GM23338 (cell line): ENCODE measurements at regions not wholly inside any gene's neighbourhood (a gene's known extent, or its start where the extent isn't known, plus 50 kb on each side); places are given as distances from the start of the nearest gene placed in this dataset. TPM values are rescaled to one million over a fixed set of nuclear protein-coding genes. Genes with fewer than 3 reads are reported as not detected.

Experiments used
- CREB1 ChIP-seq: fragments of 250-450 bp; sonication (Bioruptor Pico); IDR thresholded peaks from 2 replicates; pipeline ENCODE4 v1.5.0; 2020; ENCODE audit warnings: low read depth, mild to moderate bottlenecking, moderate library complexity
- small RNA-seq: library from RNA; depleted of rRNA; stranded (forward); fragments of <200 nt; gene quantifications from one replicate; pipeline ENCODE3, GENCODE V24; 2014; ENCODE audit warnings: low replicate concordance
- TF ChIP-seq, protein P1 (sequence below): fragments of 250-450 bp; sonication (Bioruptor Pico); IDR thresholded peaks from 2 replicates; pipeline ENCODE4 v1.5.0; 2020; ENCODE audit warnings: mild to moderate bottlenecking, moderate library complexity

DNA sequence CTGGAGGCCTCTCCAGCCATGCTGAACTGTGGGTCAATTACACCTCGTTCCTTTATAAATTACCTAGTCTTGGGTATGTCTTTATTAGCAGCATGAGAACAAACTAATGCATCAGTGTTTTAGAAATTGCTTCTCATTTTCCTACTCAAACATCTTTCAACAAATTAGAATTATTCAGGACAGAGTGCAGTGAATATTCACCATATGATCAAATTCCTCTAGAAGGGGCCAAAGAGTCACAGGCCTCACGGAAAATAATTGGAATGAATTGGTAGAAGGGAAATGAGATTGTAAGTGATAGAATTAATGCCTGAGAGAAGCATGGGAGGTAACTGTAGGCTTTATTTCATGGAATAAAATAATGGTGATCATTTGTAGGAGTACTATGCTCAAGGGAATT is 50.5 kb upstream of the CDH11 start (continued):
- TF ChIP-seq, protein P1, sequence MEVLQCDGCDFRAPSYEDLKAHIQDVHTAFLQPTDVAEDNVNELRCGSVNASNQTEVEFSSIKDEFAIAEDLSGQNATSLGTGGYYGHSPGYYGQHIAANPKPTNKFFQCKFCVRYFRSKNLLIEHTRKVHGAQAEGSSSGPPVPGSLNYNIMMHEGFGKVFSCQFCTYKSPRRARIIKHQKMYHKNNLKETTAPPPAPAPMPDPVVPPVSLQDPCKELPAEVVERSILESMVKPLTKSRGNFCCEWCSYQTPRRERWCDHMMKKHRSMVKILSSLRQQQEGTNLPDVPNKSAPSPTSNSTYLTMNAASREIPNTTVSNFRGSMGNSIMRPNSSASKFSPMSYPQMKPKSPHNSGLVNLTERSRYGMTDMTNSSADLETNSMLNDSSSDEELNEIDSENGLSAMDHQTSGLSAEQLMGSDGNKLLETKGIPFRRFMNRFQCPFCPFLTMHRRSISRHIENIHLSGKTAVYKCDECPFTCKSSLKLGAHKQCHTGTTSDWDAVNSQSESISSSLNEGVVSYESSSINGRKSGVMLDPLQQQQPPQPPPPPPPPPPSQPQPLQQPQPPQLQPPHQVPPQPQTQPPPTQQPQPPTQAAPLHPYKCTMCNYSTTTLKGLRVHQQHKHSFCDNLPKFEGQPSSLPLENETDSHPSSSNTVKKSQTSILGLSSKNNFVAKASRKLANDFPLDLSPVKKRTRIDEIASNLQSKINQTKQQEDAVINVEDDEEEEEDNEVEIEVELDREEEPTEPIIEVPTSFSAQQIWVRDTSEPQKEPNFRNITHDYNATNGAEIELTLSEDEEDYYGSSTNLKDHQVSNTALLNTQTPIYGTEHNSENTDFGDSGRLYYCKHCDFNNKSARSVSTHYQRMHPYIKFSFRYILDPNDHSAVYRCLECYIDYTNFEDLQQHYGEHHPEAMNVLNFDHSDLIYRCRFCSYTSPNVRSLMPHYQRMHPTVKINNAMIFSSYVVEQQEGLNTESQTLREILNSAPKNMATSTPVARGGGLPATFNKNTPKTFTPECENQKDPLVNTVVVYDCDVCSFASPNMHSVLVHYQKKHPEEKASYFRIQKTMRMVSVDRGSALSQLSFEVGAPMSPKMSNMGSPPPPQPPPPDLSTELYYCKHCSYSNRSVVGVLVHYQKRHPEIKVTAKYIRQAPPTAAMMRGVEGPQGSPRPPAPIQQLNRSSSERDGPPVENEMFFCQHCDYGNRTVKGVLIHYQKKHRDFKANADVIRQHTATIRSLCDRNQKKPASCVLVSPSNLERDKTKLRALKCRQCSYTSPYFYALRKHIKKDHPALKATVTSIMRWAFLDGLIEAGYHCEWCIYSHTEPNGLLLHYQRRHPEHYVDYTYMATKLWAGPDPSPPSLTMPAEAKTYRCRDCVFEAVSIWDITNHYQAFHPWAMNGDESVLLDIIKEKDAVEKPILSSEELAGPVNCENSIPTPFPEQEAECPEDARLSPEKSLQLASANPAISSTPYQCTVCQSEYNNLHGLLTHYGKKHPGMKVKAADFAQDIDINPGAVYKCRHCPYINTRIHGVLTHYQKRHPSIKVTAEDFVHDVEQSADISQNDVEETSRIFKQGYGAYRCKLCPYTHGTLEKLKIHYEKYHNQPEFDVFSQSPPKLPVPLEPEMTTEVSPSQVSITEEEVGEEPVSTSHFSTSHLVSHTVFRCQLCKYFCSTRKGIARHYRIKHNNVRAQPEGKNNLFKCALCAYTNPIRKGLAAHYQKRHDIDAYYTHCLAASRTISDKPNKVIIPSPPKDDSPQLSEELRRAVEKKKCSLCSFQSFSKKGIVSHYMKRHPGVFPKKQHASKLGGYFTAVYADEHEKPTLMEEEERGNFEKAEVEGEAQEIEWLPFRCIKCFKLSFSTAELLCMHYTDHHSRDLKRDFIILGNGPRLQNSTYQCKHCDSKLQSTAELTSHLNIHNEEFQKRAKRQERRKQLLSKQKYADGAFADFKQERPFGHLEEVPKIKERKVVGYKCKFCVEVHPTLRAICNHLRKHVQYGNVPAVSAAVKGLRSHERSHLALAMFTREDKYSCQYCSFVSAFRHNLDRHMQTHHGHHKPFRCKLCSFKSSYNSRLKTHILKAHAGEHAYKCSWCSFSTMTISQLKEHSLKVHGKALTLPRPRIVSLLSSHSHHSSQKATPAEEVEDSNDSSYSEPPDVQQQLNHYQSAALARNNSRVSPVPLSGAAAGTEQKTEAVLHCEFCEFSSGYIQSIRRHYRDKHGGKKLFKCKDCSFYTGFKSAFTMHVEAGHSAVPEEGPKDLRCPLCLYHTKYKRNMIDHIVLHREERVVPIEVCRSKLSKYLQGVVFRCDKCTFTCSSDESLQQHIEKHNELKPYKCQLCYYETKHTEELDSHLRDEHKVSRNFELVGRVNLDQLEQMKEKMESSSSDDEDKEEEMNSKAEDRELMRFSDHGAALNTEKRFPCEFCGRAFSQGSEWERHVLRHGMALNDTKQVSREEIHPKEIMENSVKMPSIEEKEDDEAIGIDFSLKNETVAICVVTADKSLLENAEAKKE (CRISPR knock-in tag), result no peak
- no peak for TF ChIP-seq CREB1

Small RNAs in the stretch of these regions (small RNA-seq; reads per million reads assigned to genes)
- gene AC025281.1 (not detected), gene RNA5SP428 (not detected)
